MM.1S (cell line): ENCODE measurements at regions not wholly inside any gene's neighbourhood (a gene's known extent, or its start where the extent isn't known, plus 50 kb on each side); places are given as distances from the start of the nearest gene placed in this dataset.

Experiments used
- DNase-seq: peaks from one replicate; pipeline ENCODE4 v3.0.0-alpha.2; 2015
- H2AFZ ChIP-seq: fragments of 300-600 bp; sonication (generic); 2 replicates; pipeline ENCODE4 v1.6.0; 2016; ENCODE audit warnings: antibody characterized with exemption, low read length
- H3F3A ChIP-seq: fragments of 300-600 bp; sonication (generic); 2 replicates; pipeline ENCODE4 v1.6.1; 2016; ENCODE audit warnings: mild to moderate bottlenecking, antibody characterized with exemption, low read length, moderate library complexity, mixed read lengths; ENCODE audit not compliant: insufficient read depth
- H3K27ac ChIP-seq: fragments of 300-600 bp; sonication (generic); 2 replicates; pipeline ENCODE4 v1.5.1; 2016; ENCODE audit warnings: mild to moderate bottlenecking, low read length
- H3K27me3 ChIP-seq: fragments of 300-600 bp; sonication (generic); replicated peaks from 2 replicates; pipeline ENCODE4 v1.6.0; 2016; ENCODE audit warnings: low read length; ENCODE audit not compliant: insufficient read depth
- H3K36me3 ChIP-seq: fragments of 300-600 bp; sonication (generic); replicated peaks from 2 replicates; pipeline ENCODE4 v1.6.1; 2016; ENCODE audit warnings: mild to moderate bottlenecking, low read length, mixed read lengths; ENCODE audit not compliant: insufficient read depth
- H3K4me1 ChIP-seq: fragments of 300-600 bp; sonication (generic); 2 replicates; pipeline ENCODE4 v1.6.1; 2016; ENCODE audit warnings: low read length, mixed read lengths
- H3K4me2 ChIP-seq: fragments of 300-600 bp; sonication (generic); 2 replicates; pipeline ENCODE4 v1.6.0; 2016; ENCODE audit warnings: low read depth, low read length
- H3K4me3 ChIP-seq: fragments of 300-600 bp; sonication (generic); 2 replicates; pipeline ENCODE4 v1.5.1; 2016; ENCODE audit warnings: low read length, mixed read lengths
- H3K79me2 ChIP-seq: fragments of 300-600 bp; sonication (generic); 2 replicates; pipeline ENCODE4 v1.6.1; 2016; ENCODE audit warnings: mixed run types, low read length, mixed read lengths
- H3K9ac ChIP-seq: fragments of 300-600 bp; sonication (generic); 2 replicates; pipeline ENCODE4 v1.6.1; 2016; ENCODE audit warnings: low read length, mixed read lengths
- H3K9me2 ChIP-seq: fragments of 300-600 bp; sonication (generic); replicated peaks from 2 replicates; pipeline ENCODE4 v1.6.1; 2016; ENCODE audit warnings: mild to moderate bottlenecking, low read length, mixed read lengths; ENCODE audit not compliant: insufficient read depth
- H3K9me3 ChIP-seq: fragments of 300-600 bp; sonication (generic); replicated peaks from 2 replicates; pipeline ENCODE4 v1.6.1; 2016; ENCODE audit warnings: mild to moderate bottlenecking, low read length, mixed read lengths; ENCODE audit not compliant: insufficient read depth
- H4K20me1 ChIP-seq: fragments of 300-600 bp; sonication (generic); 2 replicates; pipeline ENCODE4 v1.6.1; 2016; ENCODE audit warnings: mild to moderate bottlenecking, low read length, moderate library complexity, mixed read lengths; ENCODE audit not compliant: insufficient read depth
- EZH2 ChIP-seq: fragments of 300-600 bp; sonication (generic); optimal IDR thresholded peaks from 2 replicates; pipeline ENCODE3; 2017; ENCODE audit warnings: low read depth, mild to moderate bottlenecking, antibody characterized with exemption, low read length, mixed read lengths
- EZH2phosphoT487 ChIP-seq: fragments of 300-600 bp; sonication (generic); IDR thresholded peaks from 2 replicates; pipeline ENCODE4 v1.6.1; 2018; ENCODE audit warnings: antibody characterized with exemption, low read length
- TF ChIP-seq, protein P1 (sequence below): fragments of 300-600 bp; sonication (generic); IDR thresholded peaks from 2 replicates; pipeline ENCODE4 v1.5.1; 2016; ENCODE audit warnings: antibody characterized with exemption, low read length, mixed read lengths

DNA sequence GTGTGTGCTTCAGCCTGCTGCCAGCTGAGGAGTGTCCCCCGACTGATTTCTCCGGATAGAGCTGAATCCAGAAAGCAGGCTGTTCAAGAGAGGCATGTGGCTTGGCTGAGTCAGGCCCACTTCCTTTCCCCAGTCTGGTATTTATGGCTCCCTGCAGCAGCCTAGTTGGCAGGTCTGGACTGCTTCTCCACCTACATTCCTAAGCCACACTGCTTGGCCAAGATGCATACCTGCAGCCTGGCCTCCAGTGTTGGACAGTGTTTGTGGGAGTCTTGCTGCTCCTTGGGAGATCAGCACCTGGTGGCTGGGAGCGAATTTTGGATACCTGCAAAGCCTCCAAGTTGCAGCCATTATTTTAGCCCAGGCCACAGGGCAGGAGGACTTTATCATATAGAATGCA lies 670.8 kb downstream of the ACTL7B start:
- H3K9me2 ChIP-seq = no peaks in the 10 kb centered on the region
- no peak overlapping the region for H2AFZ ChIP-seq
- TF ChIP-seq, protein P1, sequence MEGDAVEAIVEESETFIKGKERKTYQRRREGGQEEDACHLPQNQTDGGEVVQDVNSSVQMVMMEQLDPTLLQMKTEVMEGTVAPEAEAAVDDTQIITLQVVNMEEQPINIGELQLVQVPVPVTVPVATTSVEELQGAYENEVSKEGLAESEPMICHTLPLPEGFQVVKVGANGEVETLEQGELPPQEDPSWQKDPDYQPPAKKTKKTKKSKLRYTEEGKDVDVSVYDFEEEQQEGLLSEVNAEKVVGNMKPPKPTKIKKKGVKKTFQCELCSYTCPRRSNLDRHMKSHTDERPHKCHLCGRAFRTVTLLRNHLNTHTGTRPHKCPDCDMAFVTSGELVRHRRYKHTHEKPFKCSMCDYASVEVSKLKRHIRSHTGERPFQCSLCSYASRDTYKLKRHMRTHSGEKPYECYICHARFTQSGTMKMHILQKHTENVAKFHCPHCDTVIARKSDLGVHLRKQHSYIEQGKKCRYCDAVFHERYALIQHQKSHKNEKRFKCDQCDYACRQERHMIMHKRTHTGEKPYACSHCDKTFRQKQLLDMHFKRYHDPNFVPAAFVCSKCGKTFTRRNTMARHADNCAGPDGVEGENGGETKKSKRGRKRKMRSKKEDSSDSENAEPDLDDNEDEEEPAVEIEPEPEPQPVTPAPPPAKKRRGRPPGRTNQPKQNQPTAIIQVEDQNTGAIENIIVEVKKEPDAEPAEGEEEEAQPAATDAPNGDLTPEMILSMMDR = no peak
- TF ChIP-seq EZH2 = no peak
- TF ChIP-seq EZH2phosphoT487 = no peak
- no peaks in the 10 kb centered on the region for H3K4me1 ChIP-seq
- H4K20me1 ChIP-seq = no peaks in the 10 kb centered on the region
- no peak overlapping the region for H3K27ac ChIP-seq
- no peak overlapping the region for H3K4me3 ChIP-seq
- H3K27me3 ChIP-seq = no peaks in the 10 kb centered on the region
- no peaks in the 10 kb centered on the region for H3K9me3 ChIP-seq
- no peak overlapping the region for H3K4me2 ChIP-seq
- H3K79me2 ChIP-seq = no peaks in the 10 kb centered on the region
- H3K9ac ChIP-seq = no peak overlapping the region
- no peaks in the 10 kb centered on the region for H3K36me3 ChIP-seq
- H3F3A ChIP-seq = no peaks in the 10 kb centered on the region
- DNase-seq = no peak

DNA sequence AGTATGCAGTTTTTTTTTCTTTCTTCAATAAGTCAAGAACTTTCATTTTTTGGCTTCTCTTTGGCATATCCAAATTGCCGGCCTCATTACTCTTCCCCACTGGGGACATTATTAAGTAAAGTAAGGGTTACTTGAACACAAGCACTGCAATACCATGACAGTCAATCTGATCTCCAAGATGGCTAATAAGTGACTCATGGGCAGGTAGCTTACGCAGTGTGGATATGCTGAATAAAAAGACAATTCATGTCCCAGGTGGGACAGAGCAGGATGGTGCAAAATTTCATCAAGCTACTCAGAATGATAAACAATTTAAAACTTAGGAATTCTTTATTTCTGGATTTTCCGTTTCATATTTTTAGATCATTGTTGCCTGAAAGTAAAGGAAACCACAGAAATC lies 671.8 kb downstream of the ACTL7B start:
- Histone ChIP-seq H3F3A (no peaks in the 10 kb centered on the region), H2AFZ (no peak overlapping the region), H3K4me2 (no peak overlapping the region), H3K79me2 (no peaks in the 10 kb centered on the region), H3K4me1 (no peaks in the 10 kb centered on the region), H3K9ac (no peak overlapping the region), H3K9me2 (no peaks in the 10 kb centered on the region), H3K27me3 (no peaks in the 10 kb centered on the region), H3K27ac (no peak overlapping the region), H4K20me1 (no peaks in the 10 kb centered on the region), H3K36me3 (no peaks in the 10 kb centered on the region), H3K9me3 (no peaks in the 10 kb centered on the region), H3K4me3 (no peak overlapping the region)
- TF ChIP-seq, protein P1 = no peak
- TF ChIP-seq EZH2 (no peak), EZH2phosphoT487 (no peak)
- DNase-seq = no peak

DNA sequence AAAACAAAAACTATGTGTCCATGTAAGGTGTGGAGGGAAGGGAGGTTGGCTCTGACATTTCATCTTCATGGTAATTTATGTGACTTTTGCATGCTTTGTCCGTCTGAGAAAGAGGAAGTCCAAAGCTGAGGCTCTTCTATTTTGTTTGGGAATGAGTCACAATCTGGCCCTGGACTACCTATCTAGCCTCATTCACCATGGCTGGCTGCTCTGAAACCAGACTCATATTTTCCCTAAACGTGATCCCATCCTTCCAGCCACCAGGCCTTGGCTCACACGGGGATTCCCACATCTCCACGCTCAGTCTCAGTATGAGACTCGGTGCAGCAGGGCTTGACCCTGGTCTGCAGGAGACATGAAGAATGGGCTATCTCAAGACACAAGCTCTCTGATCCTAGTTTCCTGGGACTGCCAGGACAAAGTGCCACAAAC lies 672.8 kb downstream of the ACTL7B start:
- no peaks in the 10 kb centered on the region for H3K79me2 ChIP-seq
- no peak overlapping the region for H3K9ac ChIP-seq
- H4K20me1 ChIP-seq = no peaks in the 10 kb centered on the region
- H3K4me3 ChIP-seq = no peak overlapping the region
- H3K9me2 ChIP-seq = no peaks in the 10 kb centered on the region
- no peak overlapping the region for H3K4me2 ChIP-seq
- H3K4me1 ChIP-seq = no peaks in the 10 kb centered on the region
- no peaks in the 10 kb centered on the region for H3K27me3 ChIP-seq
- DNase-seq = no peak
- H3K27ac ChIP-seq = no peak overlapping the region
- H3K9me3 ChIP-seq = no peaks in the 10 kb centered on the region
- TF ChIP-seq EZH2phosphoT487 (no peak), EZH2 (no peak)
- TF ChIP-seq, protein P1 = no peak
- H3K36me3 ChIP-seq = no peaks in the 10 kb centered on the region
- H2AFZ ChIP-seq = no peak overlapping the region
- H3F3A ChIP-seq = no peaks in the 10 kb centered on the region

DNA sequence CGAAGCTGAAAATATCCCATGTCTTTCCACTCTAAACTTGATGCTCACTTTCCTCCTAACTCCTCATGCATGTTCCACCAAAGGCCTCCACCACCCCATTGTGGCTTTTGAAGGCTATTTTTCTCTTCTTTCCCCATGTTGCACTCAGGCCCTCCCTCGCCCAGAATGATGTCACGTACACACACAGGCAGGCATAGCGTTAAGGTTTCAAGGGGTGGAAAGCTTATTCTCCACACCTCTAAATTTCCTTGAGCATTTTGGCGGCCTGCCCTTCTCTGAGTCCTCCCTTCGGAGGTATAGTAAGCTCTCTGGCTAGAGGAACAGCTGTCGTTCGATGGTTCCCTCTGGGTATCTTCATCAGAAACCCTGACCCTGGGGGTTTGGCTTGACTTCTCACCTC lies 673.5 kb downstream of the ACTL7B start:
- DNase-seq = no peak
- Histone ChIP-seq H3K27ac (no peak overlapping the region), H3K9me2 (no peaks in the 10 kb centered on the region), H3F3A (no peaks in the 10 kb centered on the region), H3K27me3 (no peaks in the 10 kb centered on the region), H3K9ac (no peak overlapping the region), H4K20me1 (no peaks in the 10 kb centered on the region), H3K4me3 (no peak overlapping the region), H2AFZ (no peak overlapping the region), H3K4me1 (no peaks in the 10 kb centered on the region), H3K36me3 (no peaks in the 10 kb centered on the region), H3K79me2 (no peaks in the 10 kb centered on the region), H3K9me3 (no peaks in the 10 kb centered on the region), H3K4me2 (no peak overlapping the region)
- TF ChIP-seq EZH2 (no peak), EZH2phosphoT487 (no peak)
- TF ChIP-seq, protein P1 = no peak
